GM18505 (cell line): ENCODE measurements at regions not wholly inside any gene's neighbourhood (a gene's known extent, or its start where the extent isn't known, plus 50 kb on each side); places are given as distances from the start of the nearest gene placed in this dataset.
"Not testable (repeated sequence)": the region's sequence is repeated elsewhere in the genome, so short reads cannot be mapped to it uniquely, and the experiment has no call there.

Source experiments
- ATAC-seq: cut with Tn5 transposase; IDR thresholded peaks from one replicate; pipeline ENCODE4 v1.9.1; 2021; ENCODE audit not compliant: unreplicated experiment
- POLR2A ChIP-seq: IDR thresholded peaks from 4 replicates; pipeline ENCODE4 v1.6.1; 2011; ENCODE audit warnings: borderline replicate concordance; ENCODE audit not compliant: insufficient read depth, insufficient read length; ENCODE audit errors: extremely low read depth

- no peak for TF ChIP-seq POLR2A
- ATAC-seq = no peak
These were observed 91.3 kb upstream of the SMIM30 start for GRCh38 chr7:113209449-113210203.

GRCh38 chr7:113207931-113208330 lies 89.6 kb upstream of the SMIM30 start:
- no peak for TF ChIP-seq POLR2A
- ATAC-seq = no peak

- no peak for ATAC-seq
These were observed 89.1 kb upstream of the SMIM30 start for GRCh38 chr7:113207441-113207840.

GRCh38 chr7:113204415-113204814 lies 86.1 kb upstream of the SMIM30 start:
- no peak for ATAC-seq
- TF ChIP-seq POLR2A = no peak

More at GRCh38 chr7:113207441-113207840, 89.1 kb upstream of the SMIM30 start:
- TF ChIP-seq POLR2A = no peak

- TF ChIP-seq POLR2A = no peak
- no peak for ATAC-seq
These were observed 83.9 kb upstream of the SMIM30 start for GRCh38 chr7:113202284-113202683.

- no peak for TF ChIP-seq POLR2A
- ATAC-seq = no peak
These were observed 81.9 kb upstream of the SMIM30 start for GRCh38 chr7:113200281-113200680.

GRCh38 chr7:113199841-113200240 lies 81.5 kb upstream of the SMIM30 start:
- no peak for ATAC-seq
- TF ChIP-seq POLR2A = no peak

GRCh38 chr7:113199136-113199535 lies 80.8 kb upstream of the SMIM30 start:
- ATAC-seq = no peak
- no peak for TF ChIP-seq POLR2A

- no peak for TF ChIP-seq POLR2A
- ATAC-seq = no peak
These were observed 79.9 kb upstream of the SMIM30 start for GRCh38 chr7:113198226-113198625.

- no peak for ATAC-seq
- no peak for TF ChIP-seq POLR2A
These were observed 78.9 kb upstream of the SMIM30 start for GRCh38 chr7:113197274-113197673.

- no peak for ATAC-seq
These were observed 70.0 kb upstream of the SMIM30 start for GRCh38 chr7:113188396-113188795.

GRCh38 chr7:113179313-113179712 lies 61.0 kb upstream of the SMIM30 start:
- TF ChIP-seq POLR2A = no peak
- ATAC-seq = no peak

More at GRCh38 chr7:113188396-113188795, 70.0 kb upstream of the SMIM30 start:
- TF ChIP-seq POLR2A = no peak

- ATAC-seq = no peak
- TF ChIP-seq POLR2A = no peak
These were observed 58.5 kb upstream of the SMIM30 start for GRCh38 chr7:113176836-113177235.

- ATAC-seq = not testable (repeated sequence)
These were observed 57.8 kb upstream of the SMIM30 start for GRCh38 chr7:113176180-113176579.

- ATAC-seq = no peak
- TF ChIP-seq POLR2A = no peak
These were observed 57.3 kb upstream of the SMIM30 start for GRCh38 chr7:113175525-113176104.

GRCh38 chr7:113172726-113173125 lies 54.4 kb upstream of the SMIM30 start:
- no peak for ATAC-seq
- no peak for TF ChIP-seq POLR2A
